Neural progenitor cell (in vitro differentiated cells): ENCODE measurements at regions not wholly inside any gene's neighbourhood (a gene's known extent, or its start where the extent isn't known, plus 50 kb on each side); places are given as distances from the start of the nearest gene placed in this dataset.
A peak's percentile ranks its signal among the peaks of the same experiment; 100 is the strongest.

Source experiments
- EZH2 ChIP-seq: fragments of 200-600 bp; sonication (generic); IDR thresholded peaks from 2 replicates; pipeline ENCODE4 v1.6.1; 2017; ENCODE audit warnings: antibody characterized with exemption, mild to moderate bottlenecking, moderate library complexity
- EZH2phosphoT487 ChIP-seq: fragments of 200-600 bp; sonication (generic); IDR thresholded peaks from 2 replicates; pipeline ENCODE4 v1.6.1; 2017; ENCODE audit warnings: antibody characterized with exemption
- TF ChIP-seq, protein P1 (sequence below): fragments of 200-600 bp; sonication (generic); IDR thresholded peaks from 2 replicates; pipeline ENCODE4 v1.5.1; 2017; ENCODE audit warnings: antibody characterized with exemption, mild to moderate bottlenecking

- TF ChIP-seq, protein P1, sequence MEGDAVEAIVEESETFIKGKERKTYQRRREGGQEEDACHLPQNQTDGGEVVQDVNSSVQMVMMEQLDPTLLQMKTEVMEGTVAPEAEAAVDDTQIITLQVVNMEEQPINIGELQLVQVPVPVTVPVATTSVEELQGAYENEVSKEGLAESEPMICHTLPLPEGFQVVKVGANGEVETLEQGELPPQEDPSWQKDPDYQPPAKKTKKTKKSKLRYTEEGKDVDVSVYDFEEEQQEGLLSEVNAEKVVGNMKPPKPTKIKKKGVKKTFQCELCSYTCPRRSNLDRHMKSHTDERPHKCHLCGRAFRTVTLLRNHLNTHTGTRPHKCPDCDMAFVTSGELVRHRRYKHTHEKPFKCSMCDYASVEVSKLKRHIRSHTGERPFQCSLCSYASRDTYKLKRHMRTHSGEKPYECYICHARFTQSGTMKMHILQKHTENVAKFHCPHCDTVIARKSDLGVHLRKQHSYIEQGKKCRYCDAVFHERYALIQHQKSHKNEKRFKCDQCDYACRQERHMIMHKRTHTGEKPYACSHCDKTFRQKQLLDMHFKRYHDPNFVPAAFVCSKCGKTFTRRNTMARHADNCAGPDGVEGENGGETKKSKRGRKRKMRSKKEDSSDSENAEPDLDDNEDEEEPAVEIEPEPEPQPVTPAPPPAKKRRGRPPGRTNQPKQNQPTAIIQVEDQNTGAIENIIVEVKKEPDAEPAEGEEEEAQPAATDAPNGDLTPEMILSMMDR, result peak; percentile 30
- TF ChIP-seq EZH2, result no peak
- TF ChIP-seq EZH2phosphoT487, result no peak
Observed at GRCh38 chr14:97410667-97411620, 613.8 kb downstream of the VRK1 start.
